ENCODE measurements at regions not wholly inside any gene's neighbourhood (a gene's known extent, or its start where the extent isn't known, plus 50 kb on each side); places are given as distances from the start of the nearest gene placed in this dataset.

GRCh38 chrX:99445336-99445735, 964.7 kb downstream of the PCDH19 start:
- TF ChIP-seq CTCF (IDR thresholded peaks at IDR 0.05 in 2 of 3, conservative IDR thresholded peaks at IDR 0.05 in 1 of 3; ENCODE audit: borderline replicate concordance in 1 of 3, insufficient read depth in 1 of 3, low read depth in 2 of 3, low read length in 2 of 3) (no peak), POLR2AphosphoS5 (IDR thresholded peaks at IDR 0.05; ENCODE audit: low read depth, low read length) (no peak), JUND (IDR thresholded peaks at IDR 0.05) (no peak), RAD21 (IDR thresholded peaks at IDR 0.05; ENCODE audit: low read depth) (no peak), EZH2 (IDR thresholded peaks at IDR 0.05) (no peak), FOSL1 (IDR thresholded peaks at IDR 0.05; ENCODE audit: low read depth) (no peak), CEBPB (IDR thresholded peaks at IDR 0.05; ENCODE audit: low read depth) (no peak), SIN3A (IDR thresholded peaks at IDR 0.05; ENCODE audit: low read depth) (no peak), POLR2A (IDR thresholded peaks at IDR 0.05; ENCODE audit: borderline replicate concordance, extremely low read depth, insufficient read depth, insufficient read length) (no peak), YY1 (IDR thresholded peaks at IDR 0.05; ENCODE audit: extremely low read depth, insufficient replicate concordance, low read depth, low read length) (no peak), MAX (IDR thresholded peaks at IDR 0.05) (no peak), EZH2phosphoT487 (IDR thresholded peaks at IDR 0.05; ENCODE audit: borderline replicate concordance) (no peak)
